CD8-positive, alpha-beta memory T cell (primary cell): ENCODE measurements at regions not wholly inside any gene's neighbourhood (a gene's known extent, or its start where the extent isn't known, plus 50 kb on each side); places are given as distances from the start of the nearest gene placed in this dataset.

ENCODE experiments used
- CTCF ChIA-PET: fragments of 350-600 bp; sonication (Branson Sonifier 250); formaldehyde crosslinking; loops from one replicate; lab custom pipeline; 2021; ENCODE audit warnings: antibody characterized with exemption; lab: Charles Lee
- POLR2A ChIA-PET: fragments of 350-600 bp; sonication (Branson Sonifier 250); formaldehyde crosslinking; loops from one replicate; lab custom pipeline; 2021; ENCODE audit warnings: antibody characterized with exemption; lab: Charles Lee
- DNase-seq, 5 donors: peaks; one replicate each; pipeline versions ENCODE4 v3.0.0 to v3.0.0-alpha.2; 2020 to 2022; ENCODE audit warnings: mixed read lengths in 1 of 5
- H3K27ac ChIP-seq: one replicate; pipeline ENCODE4 v1.7.0; 2013; ENCODE audit warnings: low read depth, mild to moderate bottlenecking, low read length, moderate library complexity
- H3K27me3 ChIP-seq: 2 replicates; pipeline ENCODE4 v1.7.0; 2013; ENCODE audit warnings: low read length, mild to moderate bottlenecking; ENCODE audit not compliant: insufficient read depth, poor library complexity, severe bottlenecking
- H3K36me3 ChIP-seq: 2 replicates; pipeline ENCODE4 v1.7.0; 2013; ENCODE audit warnings: mild to moderate bottlenecking, low read length, moderate library complexity; ENCODE audit not compliant: insufficient read depth
- H3K4me1 ChIP-seq: 2 replicates; pipeline ENCODE4 v1.7.0; 2013; ENCODE audit warnings: mild to moderate bottlenecking, low read length, moderate library complexity; ENCODE audit not compliant: insufficient read depth
- H3K4me3 ChIP-seq: 2 replicates; pipeline ENCODE4 v1.7.0; 2013; ENCODE audit warnings: mild to moderate bottlenecking, low read length
- H3K9me3 ChIP-seq: 2 replicates; pipeline ENCODE4 v1.7.0; 2013; ENCODE audit warnings: mild to moderate bottlenecking, low read length
- H3K27ac Mint-ChIP-seq, 8 donors: one replicate each; pipeline ENCODE4 v1.8.0; 2020 to 2021; ENCODE audit warnings: mixed read lengths in 8 of 8, mild to moderate bottlenecking in 6 of 8, inconsistent platforms in 3 of 8, moderate library complexity in 3 of 8
- H3K27me3 Mint-ChIP-seq, 2 donors: one replicate each; pipeline ENCODE4 v1.8.0; 2020 to 2021; ENCODE audit warnings: mixed read lengths in 2 of 2, mild to moderate bottlenecking in 1 of 2, moderate library complexity in 1 of 2
- H3K36me3 Mint-ChIP-seq, 3 donors: one replicate each; pipeline ENCODE4 v1.8.0; 2020 to 2021; ENCODE audit warnings: mixed read lengths in 3 of 3, inconsistent platforms in 1 of 3, mild to moderate bottlenecking in 1 of 3
- H3K4me1 Mint-ChIP-seq, 3 donors: one replicate each; pipeline ENCODE4 v1.8.0; 2020 to 2021; ENCODE audit warnings: mixed read lengths in 3 of 3, inconsistent platforms in 1 of 3, mild to moderate bottlenecking in 1 of 3
- H3K4me3 Mint-ChIP-seq, 7 donors: one replicate each; pipeline ENCODE4 v1.8.0; 2020 to 2021; ENCODE audit warnings: mixed read lengths in 7 of 7, mild to moderate bottlenecking in 6 of 7, moderate library complexity in 4 of 7, inconsistent platforms in 2 of 7
- H3K9me3 Mint-ChIP-seq, 5 donors: one replicate each; pipeline ENCODE4 v1.8.0; 2020 to 2022; ENCODE audit warnings: mixed read lengths in 5 of 5, mild to moderate bottlenecking in 3 of 5, moderate library complexity in 2 of 5, inconsistent platforms in 1 of 5

DNA sequence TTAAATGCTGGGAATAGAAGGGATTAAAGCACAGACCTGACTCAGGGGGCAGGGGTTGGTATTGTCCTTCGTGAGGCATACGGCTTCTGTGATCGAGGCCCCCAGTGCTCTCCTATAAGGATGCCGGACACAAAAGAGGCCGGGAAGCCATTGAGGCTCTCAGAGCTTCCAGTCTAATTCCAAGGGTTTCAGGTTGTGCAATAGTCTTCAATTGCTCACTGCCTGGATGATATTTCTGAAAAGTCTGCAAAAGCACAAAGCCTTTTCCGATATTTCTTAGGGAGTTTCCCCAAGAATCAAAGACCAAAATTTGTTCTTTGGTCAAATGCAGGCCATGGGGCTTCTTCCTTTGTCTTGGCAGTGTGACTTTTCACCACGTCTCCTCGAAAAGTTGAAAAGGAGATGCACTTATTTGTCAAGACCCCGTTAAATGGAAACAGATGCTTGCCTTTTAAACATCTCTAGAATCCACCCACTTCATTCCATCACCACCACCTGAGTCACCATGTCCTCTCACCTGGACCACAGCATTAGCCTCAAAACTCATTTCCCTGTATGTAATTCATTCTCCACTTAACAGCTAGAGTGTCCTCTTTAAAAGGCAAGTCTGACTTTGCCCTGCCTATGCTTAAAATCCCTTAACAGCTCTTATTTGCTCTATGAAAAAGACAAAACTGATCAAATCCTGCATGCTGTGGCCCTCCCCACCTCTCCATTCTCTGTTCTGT, 134.8 kb upstream of the NAMPT start:
- Histone ChIP-seq H3K27me3 (no peaks in the 10 kb centered on the region), H3K27ac (no peak overlapping the region), H3K4me1 (no peaks in the 10 kb centered on the region), H3K9me3 (no peaks in the 10 kb centered on the region), H3K4me3 (no peak overlapping the region), H3K36me3 (no peaks in the 10 kb centered on the region)
- ChIA-PET POLR2A (no interaction called here), CTCF (no interaction called here)
- Mint-ChIP-seq H3K4me3 (no peak overlapping the region), H3K4me1 (peaks cover 0 to 4% (median 4%) of the 10 kb centered on the region in 3 donors), H3K9me3 (peaks cover 7 to 19% (median 15%) of the 10 kb centered on the region in 5 donors), H3K27me3 (peaks cover 14 to 27% of the 10 kb centered on the region in 2 donors), H3K27ac (no peak overlapping the region), H3K36me3 (no peaks in the 10 kb centered on the region)
- no peak for DNase-seq

DNA sequence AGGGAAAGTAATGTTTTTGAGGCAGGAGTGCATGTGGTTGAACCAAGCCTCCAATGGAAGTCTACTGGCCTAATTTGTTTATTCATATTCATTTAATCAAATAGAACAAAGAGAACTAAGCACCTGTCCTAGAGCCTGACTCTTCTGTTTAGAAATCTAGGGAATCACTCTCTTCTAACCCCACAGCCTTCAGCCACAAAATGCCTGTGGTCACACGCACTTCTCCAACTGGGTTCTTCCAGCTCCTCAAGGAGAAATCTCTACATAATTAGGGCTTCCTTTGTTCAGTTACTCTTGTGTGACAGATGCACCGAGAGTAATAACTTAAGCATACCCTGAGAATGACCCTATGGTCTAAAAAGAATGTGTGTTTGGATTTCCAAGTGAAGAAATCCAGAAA, 133.7 kb upstream of the NAMPT start:
- Mint-ChIP-seq H3K4me3 (no peak overlapping the region), H3K4me1 (no peaks in the 10 kb centered on the region), H3K9me3 (peaks cover 7 to 19% (median 15%) of the 10 kb centered on the region in 5 donors), H3K27me3 (peaks cover 8 to 27% of the 10 kb centered on the region in 2 donors), H3K27ac (no peak overlapping the region), H3K36me3 (no peaks in the 10 kb centered on the region)
- Histone ChIP-seq H3K4me3 (no peak overlapping the region), H3K36me3 (no peaks in the 10 kb centered on the region), H3K27me3 (no peaks in the 10 kb centered on the region), H3K27ac (no peak overlapping the region), H3K4me1 (no peaks in the 10 kb centered on the region), H3K9me3 (no peaks in the 10 kb centered on the region)
- ChIA-PET POLR2A (no interaction called here), CTCF (no interaction called here)
- no peak for DNase-seq

DNA sequence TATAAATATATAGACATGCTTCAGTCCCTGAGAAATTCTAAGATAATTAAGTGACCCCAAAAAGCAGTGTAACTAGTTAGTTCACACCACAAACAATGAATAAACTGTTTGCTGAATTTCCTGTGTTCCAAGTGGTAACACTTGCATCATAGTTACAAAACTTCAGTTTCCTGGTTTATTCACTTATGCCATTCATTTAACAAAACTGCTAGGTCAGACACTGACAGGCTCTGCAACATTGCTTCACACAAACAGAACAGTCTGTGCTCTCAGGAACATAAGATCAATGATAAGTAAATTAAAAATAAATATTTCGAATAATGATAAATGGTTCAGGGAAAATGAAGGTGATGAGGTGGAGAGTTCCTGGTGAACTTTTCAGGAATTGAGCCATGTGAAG, 133.3 kb upstream of the NAMPT start:
- H3K27ac Mint-ChIP-seq: no peak overlapping the region

DNA sequence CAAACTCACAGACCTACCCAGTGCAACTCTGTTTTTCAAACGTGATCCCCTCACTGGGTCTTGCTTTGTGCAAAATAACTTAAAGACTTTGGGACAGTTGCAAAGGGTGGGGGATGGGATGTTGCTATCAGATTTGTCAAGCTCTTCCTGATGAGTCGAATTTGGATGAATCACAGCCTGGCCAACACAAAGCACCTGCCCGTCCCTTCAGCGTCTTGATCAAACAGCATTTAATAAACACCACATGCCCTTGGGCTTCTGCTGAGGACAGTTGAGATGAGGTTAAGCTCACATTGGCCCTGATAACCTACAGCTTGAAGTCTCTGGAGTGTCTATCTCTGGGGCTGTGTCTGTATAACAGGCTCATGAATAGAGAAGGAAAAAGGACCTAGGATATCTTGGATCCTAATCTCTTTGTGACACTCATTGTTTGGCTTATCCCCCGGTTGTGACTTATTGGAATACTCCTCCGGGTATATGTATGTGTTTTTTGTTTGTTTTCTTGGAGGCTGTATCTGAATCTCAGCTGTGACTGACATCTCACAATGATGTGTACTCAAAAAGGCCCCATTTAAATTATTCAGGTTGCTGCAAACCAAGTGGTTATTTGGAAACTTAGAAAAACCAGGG, 132.6 kb upstream of the NAMPT start:
- POLR2A ChIA-PET: no interaction called here
- H3K4me1 Mint-ChIP-seq: no peaks in the 10 kb centered on the region

More for the DNA sequence above, 133.3 kb upstream of the NAMPT start:
- H3K4me1 ChIP-seq: no peaks in the 10 kb centered on the region
- no peaks in the 10 kb centered on the region for H3K9me3 ChIP-seq
- no peak for DNase-seq
- ChIA-PET POLR2A (no interaction called here), CTCF (no interaction called here)
- Mint-ChIP-seq H3K36me3 (no peaks in the 10 kb centered on the region), H3K9me3 (peaks cover 7 to 19% (median 15%) of the 10 kb centered on the region in 5 donors), H3K27me3 (peaks cover 8 to 27% of the 10 kb centered on the region in 2 donors), H3K4me1 (no peaks in the 10 kb centered on the region), H3K4me3 (no peak overlapping the region)
- no peaks in the 10 kb centered on the region for H3K27me3 ChIP-seq
- no peak overlapping the region for H3K4me3 ChIP-seq
- H3K27ac ChIP-seq: no peak overlapping the region
- no peaks in the 10 kb centered on the region for H3K36me3 ChIP-seq

DNA sequence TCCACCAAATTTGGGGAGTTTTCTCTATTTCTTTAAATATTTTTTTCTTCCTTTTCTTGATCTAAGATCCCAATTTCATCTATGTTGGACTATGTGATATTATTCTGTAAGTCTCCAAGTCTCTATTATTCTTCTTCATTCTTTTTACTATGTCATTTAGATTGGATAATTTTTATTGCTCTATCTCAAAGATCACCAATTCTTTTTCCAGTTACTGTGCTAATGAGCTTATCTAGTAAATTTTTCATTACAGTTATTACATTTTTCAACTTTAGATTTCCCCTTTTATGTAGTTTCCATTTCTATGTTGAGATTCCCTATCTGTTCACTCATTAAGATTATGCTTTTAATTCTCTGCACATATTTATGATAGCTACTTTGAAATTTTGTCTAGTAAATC, 131.6 kb upstream of the NAMPT start:
- DNase-seq: no peak
- no peaks in the 10 kb centered on the region for H3K27me3 ChIP-seq
- H3K27ac Mint-ChIP-seq: no peak overlapping the region
- ChIA-PET POLR2A (no interaction called here), CTCF (no interaction called here)
- H3K4me1 ChIP-seq: no peaks in the 10 kb centered on the region
- H3K36me3 ChIP-seq: no peaks in the 10 kb centered on the region
- no peak overlapping the region for H3K4me3 ChIP-seq
- no peak overlapping the region for H3K4me3 Mint-ChIP-seq
- no peaks in the 10 kb centered on the region for H3K4me1 Mint-ChIP-seq
- H3K27me3 Mint-ChIP-seq: peaks cover 5 to 25% of the 10 kb centered on the region in 2 donors
- H3K9me3 Mint-ChIP-seq: peaks cover 7 to 19% (median 15%) of the 10 kb centered on the region in 5 donors
- no peak overlapping the region for H3K27ac ChIP-seq
- no peaks in the 10 kb centered on the region for H3K36me3 Mint-ChIP-seq
- no peaks in the 10 kb centered on the region for H3K9me3 ChIP-seq

More for the DNA sequence above, 132.6 kb upstream of the NAMPT start:
- no peak overlapping the region for H3K27ac Mint-ChIP-seq
- H3K4me3 Mint-ChIP-seq: no peak overlapping the region
- Histone ChIP-seq H3K4me1 (no peaks in the 10 kb centered on the region), H3K9me3 (no peaks in the 10 kb centered on the region), H3K4me3 (no peak overlapping the region), H3K36me3 (no peaks in the 10 kb centered on the region), H3K27me3 (no peaks in the 10 kb centered on the region), H3K27ac (no peak overlapping the region)
- peaks cover 7 to 27% of the 10 kb centered on the region in 2 donors for H3K27me3 Mint-ChIP-seq
- CTCF ChIA-PET: no interaction called here
- no peaks in the 10 kb centered on the region for H3K36me3 Mint-ChIP-seq
- H3K9me3 Mint-ChIP-seq: peaks cover 7 to 19% (median 15%) of the 10 kb centered on the region in 5 donors
- DNase-seq: no peak

DNA sequence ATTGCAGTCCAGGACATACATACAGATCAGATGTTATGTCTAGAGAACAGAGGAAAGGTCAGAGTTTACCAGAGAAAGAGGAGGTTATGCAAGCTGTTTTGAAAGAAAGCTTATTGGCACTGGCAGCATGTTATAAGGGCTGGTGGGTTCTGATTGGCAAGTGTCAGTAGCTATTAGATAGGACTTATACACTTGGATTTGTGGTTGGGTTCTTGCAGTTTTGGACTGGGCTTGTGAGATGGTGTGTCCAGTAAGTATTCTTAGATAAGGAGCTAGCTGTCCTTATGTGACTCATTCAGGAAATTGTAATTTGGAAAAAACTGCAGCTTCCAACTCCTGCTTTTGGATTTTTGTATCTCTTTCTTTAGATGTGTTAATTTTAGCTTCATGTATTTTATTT, 130.7 kb upstream of the NAMPT start:
- no peak overlapping the region for H3K4me3 ChIP-seq
- no peaks in the 10 kb centered on the region for H3K27me3 ChIP-seq
- peaks cover 7 to 19% (median 15%) of the 10 kb centered on the region in 5 donors for H3K9me3 Mint-ChIP-seq
- no peak overlapping the region for H3K4me3 Mint-ChIP-seq
- H3K4me1 ChIP-seq: no peaks in the 10 kb centered on the region
- ChIA-PET POLR2A (no interaction called here), CTCF (interaction anchor here (1.1 kb wide), 1 partner anchor 10 kb away, joined by 3 read pairs; no protein-coding TSS in a partner anchor)
- H3K36me3 Mint-ChIP-seq: no peaks in the 10 kb centered on the region
- no peaks in the 10 kb centered on the region for H3K36me3 ChIP-seq
- no peak for DNase-seq
- no peak overlapping the region for H3K27ac ChIP-seq
- H3K4me1 Mint-ChIP-seq: no peaks in the 10 kb centered on the region
- H3K27ac Mint-ChIP-seq: no peak overlapping the region
- no peaks in the 10 kb centered on the region for H3K9me3 ChIP-seq
- peaks cover 7 to 27% of the 10 kb centered on the region in 2 donors for H3K27me3 Mint-ChIP-seq

DNA sequence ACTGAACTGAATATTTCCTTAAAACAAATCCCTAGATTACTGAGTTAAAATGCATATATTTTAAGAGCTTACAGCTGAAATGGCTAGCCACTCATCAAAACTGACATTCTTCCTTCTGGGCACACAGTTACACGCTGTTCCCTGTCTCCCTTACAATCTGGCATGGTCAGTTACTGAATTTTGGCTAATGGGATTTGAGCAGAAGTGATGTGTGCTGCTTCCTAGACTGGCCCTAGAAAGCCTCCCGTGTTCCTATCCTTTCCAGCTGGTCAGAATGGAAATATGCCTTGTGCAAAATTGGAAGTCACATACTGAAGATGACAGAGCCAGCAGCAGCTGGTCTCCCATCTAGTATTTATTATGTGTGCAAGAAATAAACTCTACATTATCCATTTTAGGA, 128.7 kb upstream of the NAMPT start:
- Histone ChIP-seq H3K4me1 (no peaks in the 10 kb centered on the region), H3K36me3 (no peaks in the 10 kb centered on the region), H3K27me3 (no peaks in the 10 kb centered on the region), H3K27ac (no peak overlapping the region), H3K4me3 (no peak overlapping the region), H3K9me3 (no peaks in the 10 kb centered on the region)
- POLR2A ChIA-PET: no interaction called here
- no peak for DNase-seq
- no peaks in the 10 kb centered on the region for H3K4me1 Mint-ChIP-seq
- CTCF ChIA-PET: interaction anchor here (1.2 kb wide), 1 partner anchor 24 kb away, joined by 3 read pairs; no protein-coding TSS in a partner anchor
- H3K4me3 Mint-ChIP-seq: no peak overlapping the region
- H3K36me3 Mint-ChIP-seq: no peaks in the 10 kb centered on the region
- H3K9me3 Mint-ChIP-seq: peaks cover 7 to 19% (median 15%) of the 10 kb centered on the region in 5 donors
- peaks cover 11 to 23% of the 10 kb centered on the region in 2 donors for H3K27me3 Mint-ChIP-seq
- no peak overlapping the region for H3K27ac Mint-ChIP-seq

DNA sequence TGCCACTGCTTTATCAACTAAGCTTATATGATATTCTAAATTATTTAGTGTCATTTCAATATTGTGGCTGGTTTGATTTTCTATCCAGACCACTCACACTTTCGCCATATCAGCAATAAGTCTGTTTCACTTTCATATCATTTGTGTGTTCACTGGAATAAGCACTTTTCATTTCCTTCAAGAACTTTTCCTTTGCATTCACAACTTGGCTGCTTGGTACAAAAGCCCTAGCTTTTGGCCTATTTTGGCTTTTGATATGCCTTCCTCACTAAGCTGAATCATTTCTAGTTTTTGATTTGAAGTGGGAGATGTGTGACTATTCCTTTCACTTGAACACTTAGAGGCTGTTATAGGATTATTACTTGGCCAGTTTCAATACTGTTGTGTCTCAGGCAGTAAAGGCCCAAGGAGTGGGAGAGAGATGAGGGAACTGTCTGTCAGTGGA, 120.9 kb upstream of the NAMPT start:
- Mint-ChIP-seq H3K9me3 (no peaks in the 10 kb centered on the region), H3K27me3 (peaks cover 10 to 19% of the 10 kb centered on the region in 2 donors), H3K27ac (no peak overlapping the region), H3K36me3 (peaks cover 0 to 2% (median 0%) of the 10 kb centered on the region in 3 donors), H3K4me1 (peaks cover 0 to 9% (median 6%) of the 10 kb centered on the region in 3 donors), H3K4me3 (no peak overlapping the region)
- CTCF ChIA-PET: no interaction called here
- H3K27me3 ChIP-seq: no peaks in the 10 kb centered on the region
- no peaks in the 10 kb centered on the region for H3K36me3 ChIP-seq
- H3K4me1 ChIP-seq: no peaks in the 10 kb centered on the region
- no peaks in the 10 kb centered on the region for H3K9me3 ChIP-seq
- DNase-seq: no peak
- no peak overlapping the region for H3K27ac ChIP-seq
- H3K4me3 ChIP-seq: no peak overlapping the region
- POLR2A ChIA-PET: no interaction called here
